ENCODE measurements at regions not wholly inside any gene's neighbourhood (a gene's known extent, or its start where the extent isn't known, plus 50 kb on each side); places are given as distances from the start of the nearest gene placed in this dataset.

DNA sequence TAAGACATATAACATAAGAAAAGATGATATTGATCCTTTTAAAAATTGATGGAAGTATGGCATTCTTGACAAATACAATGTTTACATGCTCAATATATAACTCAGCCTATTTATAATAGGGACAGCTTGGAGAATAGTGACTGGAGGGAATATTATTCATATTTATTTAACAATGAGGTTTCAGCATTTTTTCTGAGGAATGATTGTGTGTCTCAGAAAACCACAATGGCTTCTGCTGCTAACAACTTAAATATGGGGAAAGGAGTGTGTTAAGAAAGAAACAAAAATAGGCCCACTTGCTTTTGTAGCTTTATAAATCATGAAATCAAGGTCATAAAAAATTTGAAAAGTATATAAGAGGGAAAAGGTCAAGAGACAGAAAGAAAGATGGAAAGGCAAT lies 163.2 kb upstream of the TBX18 start:
- TF ChIP-seq, protein P1, sequence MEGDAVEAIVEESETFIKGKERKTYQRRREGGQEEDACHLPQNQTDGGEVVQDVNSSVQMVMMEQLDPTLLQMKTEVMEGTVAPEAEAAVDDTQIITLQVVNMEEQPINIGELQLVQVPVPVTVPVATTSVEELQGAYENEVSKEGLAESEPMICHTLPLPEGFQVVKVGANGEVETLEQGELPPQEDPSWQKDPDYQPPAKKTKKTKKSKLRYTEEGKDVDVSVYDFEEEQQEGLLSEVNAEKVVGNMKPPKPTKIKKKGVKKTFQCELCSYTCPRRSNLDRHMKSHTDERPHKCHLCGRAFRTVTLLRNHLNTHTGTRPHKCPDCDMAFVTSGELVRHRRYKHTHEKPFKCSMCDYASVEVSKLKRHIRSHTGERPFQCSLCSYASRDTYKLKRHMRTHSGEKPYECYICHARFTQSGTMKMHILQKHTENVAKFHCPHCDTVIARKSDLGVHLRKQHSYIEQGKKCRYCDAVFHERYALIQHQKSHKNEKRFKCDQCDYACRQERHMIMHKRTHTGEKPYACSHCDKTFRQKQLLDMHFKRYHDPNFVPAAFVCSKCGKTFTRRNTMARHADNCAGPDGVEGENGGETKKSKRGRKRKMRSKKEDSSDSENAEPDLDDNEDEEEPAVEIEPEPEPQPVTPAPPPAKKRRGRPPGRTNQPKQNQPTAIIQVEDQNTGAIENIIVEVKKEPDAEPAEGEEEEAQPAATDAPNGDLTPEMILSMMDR (IDR thresholded peaks at IDR 0.05; ENCODE audit: low read depth, low read length, poor library complexity, severe bottlenecking), result no peak
- TF ChIP-seq EZH2phosphoT487 (IDR thresholded peaks at IDR 0.05; ENCODE audit: borderline replicate concordance, low read length), result no peak

All from DOHH2 (cell line).